ENCODE measurements at regions not wholly inside any gene's neighbourhood (a gene's known extent, or its start where the extent isn't known, plus 50 kb on each side); places are given as distances from the start of the nearest gene placed in this dataset.

GRCh38 chr4:153113838-153114105, 90.5 kb upstream of the TRIM2 start:
- Mint-ChIP-seq H3K4me1 (ENCODE audit: low read depth) (no peaks in the 10 kb centered on the region), H3K9me3 (no peaks in the 10 kb centered on the region), H3K27me3 (ENCODE audit: insufficient read depth) (peaks cover 12% of the 10 kb centered on the region), H3K4me3 (no peak overlapping the region), H3K27ac (no peak overlapping the region), H3K36me3 (ENCODE audit: low read depth) (no peaks in the 10 kb centered on the region)
- TF ChIP-seq CTCF (IDR thresholded peaks at IDR 0.05) = no peak
- DNase-seq = no peak

GRCh38 chr4:153114771-153115321, 89.4 kb upstream of the TRIM2 start:
- Mint-ChIP-seq H3K36me3 (ENCODE audit: low read depth) (no peaks in the 10 kb centered on the region), H3K9me3 (no peaks in the 10 kb centered on the region), H3K4me1 (ENCODE audit: low read depth) (no peaks in the 10 kb centered on the region), H3K27me3 (ENCODE audit: insufficient read depth) (peaks cover 10% of the 10 kb centered on the region), H3K4me3 (0 out of 2 replicates have a peak overlapping the region, but pooled peaks have one; percentile 70), H3K27ac (peak overlapping the region; percentile 88)
- peak; percentile 13 for DNase-seq
- no peak for TF ChIP-seq CTCF (IDR thresholded peaks at IDR 0.05)

GRCh38 chr4:153115322-153116290, 88.6 kb upstream of the TRIM2 start:
- TF ChIP-seq CTCF (IDR thresholded peaks at IDR 0.05) = no peak
- peak overlapping the region; percentile 70; the same call in 1 of the 2 replicates for H3K4me3 Mint-ChIP-seq
- peak overlapping the region; percentile 88 for H3K27ac Mint-ChIP-seq
- peak; percentile 78 for DNase-seq
- H3K27me3 Mint-ChIP-seq (ENCODE audit: insufficient read depth) = peaks cover 8% of the 10 kb centered on the region
- H3K36me3 Mint-ChIP-seq (ENCODE audit: low read depth) = no peaks in the 10 kb centered on the region
- H3K9me3 Mint-ChIP-seq = no peaks in the 10 kb centered on the region
- no peaks in the 10 kb centered on the region for H3K4me1 Mint-ChIP-seq (ENCODE audit: low read depth)

GRCh38 chr4:153116291-153116680, 88.0 kb upstream of the TRIM2 start:
- Mint-ChIP-seq H3K9me3 (no peaks in the 10 kb centered on the region), H3K36me3 (ENCODE audit: low read depth) (no peaks in the 10 kb centered on the region), H3K4me3 (peak overlapping the region; percentile 70; the same call in 1 of the 2 replicates), H3K4me1 (ENCODE audit: low read depth) (no peaks in the 10 kb centered on the region), H3K27ac (peak overlapping the region; percentile 88; the same call in 1 of the 2 replicates), H3K27me3 (ENCODE audit: insufficient read depth) (peaks cover 3% of the 10 kb centered on the region; the same call in 1 of the 2 replicates)
- no peak for TF ChIP-seq CTCF (IDR thresholded peaks at IDR 0.05)
- no peak for DNase-seq

GRCh38 chr4:153116801-153117200, 87.4 kb upstream of the TRIM2 start:
- H3K4me1 Mint-ChIP-seq (ENCODE audit: low read depth) = no peaks in the 10 kb centered on the region
- TF ChIP-seq CTCF (IDR thresholded peaks at IDR 0.05) = no peak
- peaks cover 1% of the 10 kb centered on the region; the same call in 1 of the 2 replicates for H3K27me3 Mint-ChIP-seq (ENCODE audit: insufficient read depth)
- H3K4me3 Mint-ChIP-seq = no peak overlapping the region
- no peak overlapping the region for H3K27ac Mint-ChIP-seq
- DNase-seq = no peak
- H3K9me3 Mint-ChIP-seq = no peaks in the 10 kb centered on the region
- H3K36me3 Mint-ChIP-seq (ENCODE audit: low read depth) = no peaks in the 10 kb centered on the region
